ENCODE measurements at regions not wholly inside any gene's neighbourhood (a gene's known extent, or its start where the extent isn't known, plus 50 kb on each side); places are given as distances from the start of the nearest gene placed in this dataset.
A peak's percentile ranks its signal among the peaks of the same experiment; 100 is the strongest.

GRCh38 chr7:131115340-131115739 lies 212.3 kb upstream of the MKLN1 start:
- intact Hi-C loops (cut with DNase I): no loop called here
- 75% methylated on average over 5 of the region's 5 CpGs for WGBS (ENCODE audit: insufficient coverage, low coverage, low lambda C conversion rate, missing lambda C conversion rate)
- Histone ChIP-seq H3K27me3 (no peaks in the 10 kb centered on the region), H3K9me3 (no peaks in the 10 kb centered on the region), H3K4me3 (no peak overlapping the region), H3K36me3 (no peaks in the 10 kb centered on the region), H3K27ac (no peak overlapping the region), H3K4me1 (peaks cover 0 to 15% (median 3%) of the 10 kb centered on the region in 4 donors)
- DNase-seq (no peak), ATAC-seq (no peak)
- no peak for TF ChIP-seq CTCF (IDR thresholded peaks at IDR 0.05)
- no peak for TF ChIP-seq POLR2A (IDR thresholded peaks at IDR 0.05)

- intact Hi-C loops (cut with DNase I): no loop called here
- WGBS (ENCODE audit: insufficient coverage, low coverage, low lambda C conversion rate, missing lambda C conversion rate): 77% methylated on average over 1 of the region's 1 CpG
- no peak overlapping the region for H3K27ac ChIP-seq
- ATAC-seq (no peak), DNase-seq (no peak)
- TF ChIP-seq POLR2A (IDR thresholded peaks at IDR 0.05) (no peak), CTCF (IDR thresholded peaks at IDR 0.05) (no peak)
- no peak overlapping the region for H3K4me3 ChIP-seq
- no peaks in the 10 kb centered on the region for H3K36me3 ChIP-seq
- H3K4me1 ChIP-seq: no peaks in the 10 kb centered on the region
- H3K9me3 ChIP-seq: no peaks in the 10 kb centered on the region
- H3K27me3 ChIP-seq: no peaks in the 10 kb centered on the region
These were observed 210.2 kb upstream of the MKLN1 start for GRCh38 chr7:131117439-131117838.

GRCh38 chr7:131119381-131119780 lies 208.3 kb upstream of the MKLN1 start:
- DNase-seq: no peak
- no peak overlapping the region for H3K4me3 ChIP-seq
- intact Hi-C loops (cut with DNase I): no loop called here
- H3K27ac ChIP-seq: no peak overlapping the region
- no peak for ATAC-seq
- no CpG with 5 or more reads among the region's 1 CpG for WGBS (ENCODE audit: insufficient coverage, low coverage, low lambda C conversion rate, missing lambda C conversion rate)
- no peaks in the 10 kb centered on the region for H3K27me3 ChIP-seq
- H3K9me3 ChIP-seq: no peaks in the 10 kb centered on the region
- TF ChIP-seq POLR2A (IDR thresholded peaks at IDR 0.05) (no peak), CTCF (IDR thresholded peaks at IDR 0.05) (no peak)
- no peaks in the 10 kb centered on the region for H3K36me3 ChIP-seq
- H3K4me1 ChIP-seq: no peaks in the 10 kb centered on the region

- Histone ChIP-seq H3K4me3 (no peak overlapping the region), H3K9me3 (no peaks in the 10 kb centered on the region), H3K27ac (no peak overlapping the region), H3K27me3 (no peaks in the 10 kb centered on the region), H3K4me1 (no peaks in the 10 kb centered on the region), H3K36me3 (no peaks in the 10 kb centered on the region)
- ATAC-seq: no peak
- WGBS (ENCODE audit: insufficient coverage, low coverage, low lambda C conversion rate, missing lambda C conversion rate): 83% methylated on average over 8 of the region's 10 CpGs
- TF ChIP-seq CTCF (IDR thresholded peaks at IDR 0.05): no peak
- no peak for TF ChIP-seq POLR2A (IDR thresholded peaks at IDR 0.05)
- intact Hi-C loops (cut with DNase I): no loop called here
- no peak for DNase-seq
These were observed 205.3 kb upstream of the MKLN1 start for GRCh38 chr7:131122394-131122793.

GRCh38 chr7:131124001-131124629 lies 203.6 kb upstream of the MKLN1 start:
- DNase-seq (no peak), ATAC-seq (peak in 1 of 4 donors; percentile 17)
- Histone ChIP-seq H3K4me3 (no peak overlapping the region), H3K27ac (no peak overlapping the region), H3K9me3 (no peaks in the 10 kb centered on the region), H3K36me3 (no peaks in the 10 kb centered on the region), H3K4me1 (no peaks in the 10 kb centered on the region), H3K27me3 (no peaks in the 10 kb centered on the region)
- no peak for TF ChIP-seq CTCF (IDR thresholded peaks at IDR 0.05)
- no peak for TF ChIP-seq POLR2A (IDR thresholded peaks at IDR 0.05)
- intact Hi-C loops (cut with DNase I): no loop called here
- WGBS (ENCODE audit: insufficient coverage, low coverage, low lambda C conversion rate, missing lambda C conversion rate): no CpG with 5 or more reads among the region's 4 CpGs
